GM21423 (cell line): ENCODE measurements at regions not wholly inside any gene's neighbourhood (a gene's known extent, or its start where the extent isn't known, plus 50 kb on each side); places are given as distances from the start of the nearest gene placed in this dataset.

ENCODE experiments used
- ATAC-seq: cut with Tn5 transposase; IDR thresholded peaks from one replicate; pipeline ENCODE4 v1.9.1; 2021; ENCODE audit warnings: mild to moderate bottlenecking, moderate library complexity; ENCODE audit not compliant: unreplicated experiment

GRCh38 chr7:125412890-125413665 lies 483.5 kb upstream of the POT1 start:
- no peak for ATAC-seq

GRCh38 chr7:125409921-125410320 lies 480.3 kb upstream of the POT1 start:
- ATAC-seq, result no peak

GRCh38 chr7:125406111-125406510 lies 476.5 kb upstream of the POT1 start:
- ATAC-seq, result no peak

- no peak for ATAC-seq
These were observed 469.8 kb upstream of the POT1 start for GRCh38 chr7:125399408-125399807.

DNA sequence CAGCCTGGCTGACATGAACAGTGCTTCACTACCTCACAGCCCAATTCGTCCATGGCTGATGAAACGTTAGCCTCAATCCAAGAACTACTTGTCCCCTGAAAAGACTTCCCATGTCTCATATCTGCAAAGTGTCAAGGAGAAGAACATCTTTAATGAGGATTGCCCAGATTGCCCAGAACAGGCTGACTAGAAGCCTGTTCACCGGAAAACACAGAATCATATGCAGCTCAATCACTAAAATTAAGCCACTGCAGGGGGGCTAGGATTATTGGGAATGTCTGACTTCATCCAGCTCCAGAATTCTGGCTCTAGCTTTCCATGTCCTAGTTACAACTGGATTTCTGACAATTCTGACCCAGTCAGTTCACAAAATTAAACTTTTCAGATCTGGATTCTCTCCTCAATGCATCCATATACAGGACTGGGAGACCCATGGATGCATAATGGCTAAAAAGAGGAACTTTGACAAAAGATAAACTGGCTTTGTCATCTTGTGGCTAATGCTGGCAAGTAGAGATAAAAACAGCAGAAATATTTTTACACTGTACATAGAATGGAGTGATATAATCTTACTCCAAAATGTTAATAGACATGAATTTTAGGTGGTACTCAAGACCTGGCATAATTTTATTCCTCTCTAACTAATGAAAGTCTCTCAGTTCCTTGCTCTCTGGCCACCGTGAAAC lies 467.0 kb upstream of the POT1 start:
- no peak for ATAC-seq

DNA sequence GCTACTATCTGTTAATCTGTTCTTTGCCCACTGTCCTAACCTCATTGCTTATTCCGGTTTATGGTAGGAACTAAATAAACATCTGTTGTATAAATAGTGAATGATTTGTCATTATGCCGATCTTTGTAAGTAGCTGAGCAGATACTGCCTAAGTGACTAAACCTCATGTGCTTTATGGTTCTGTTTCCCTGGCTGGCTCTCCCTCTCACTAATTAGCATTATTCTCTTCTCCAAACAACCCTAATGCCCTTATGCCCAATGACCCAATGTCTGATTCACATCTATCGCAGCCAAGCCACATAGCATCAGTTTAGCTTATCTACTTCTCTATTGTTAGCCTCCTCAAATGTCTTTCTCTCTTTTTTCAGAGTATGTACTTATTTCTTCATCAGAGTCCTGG lies 462.3 kb upstream of the POT1 start:
- ATAC-seq, result no peak

DNA sequence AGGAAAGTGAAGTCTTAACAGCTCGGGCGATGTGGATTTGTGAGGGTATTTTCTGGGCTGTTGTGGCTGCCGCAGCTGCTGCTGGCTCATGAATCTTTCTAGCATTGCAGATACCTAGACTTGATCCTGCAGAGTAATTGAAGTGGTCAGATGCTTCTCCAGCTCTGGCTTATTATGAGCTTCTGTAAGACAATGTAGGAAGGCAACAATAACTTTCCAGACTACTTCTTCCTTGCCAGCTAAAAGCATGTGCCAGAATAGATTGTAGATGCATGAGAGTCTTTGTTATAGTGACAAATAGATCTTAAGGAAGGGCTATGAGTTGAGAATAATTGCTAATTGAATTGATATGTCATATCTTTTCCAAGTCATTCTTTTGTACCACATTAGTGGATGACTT lies 461.4 kb upstream of the POT1 start:
- ATAC-seq, result no peak

DNA sequence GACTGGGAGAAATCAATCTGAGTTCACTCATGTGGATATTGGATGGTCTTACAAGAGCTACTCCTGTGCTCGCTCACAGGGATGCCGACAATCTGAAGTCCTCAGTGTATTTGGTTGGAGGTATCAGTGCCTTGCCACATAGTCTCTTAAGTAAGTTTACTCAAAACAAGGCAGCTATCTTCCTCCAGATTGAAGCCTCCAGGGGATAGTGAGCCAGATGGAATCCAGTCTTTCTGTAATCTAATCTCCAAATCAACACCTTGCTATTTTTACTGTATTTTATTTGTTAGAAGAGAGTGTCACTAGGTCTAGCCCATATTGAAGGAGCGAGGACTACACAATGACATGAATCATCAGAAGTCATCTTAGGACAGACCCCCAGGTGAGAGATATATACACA lies 456.6 kb upstream of the POT1 start:
- no peak for ATAC-seq

DNA sequence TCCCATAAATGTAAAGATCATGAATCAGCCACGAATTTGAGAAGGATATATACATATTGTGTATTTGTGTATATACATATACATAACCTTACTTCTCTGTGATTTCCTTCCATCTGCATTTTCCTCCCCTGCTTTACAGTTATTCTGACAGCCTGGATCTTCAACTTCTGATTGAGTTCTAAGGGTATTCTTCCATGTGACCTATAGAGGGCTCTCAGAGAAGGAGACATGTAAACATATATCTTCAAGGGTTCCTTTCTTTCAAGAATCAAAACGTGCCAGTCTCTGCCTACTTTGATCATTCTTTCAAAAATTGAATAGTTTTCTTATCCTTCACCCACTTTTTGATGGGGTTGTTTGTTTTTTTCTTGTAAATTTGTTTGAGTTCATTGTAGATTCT lies 453.7 kb upstream of the POT1 start:
- no peak for ATAC-seq

DNA sequence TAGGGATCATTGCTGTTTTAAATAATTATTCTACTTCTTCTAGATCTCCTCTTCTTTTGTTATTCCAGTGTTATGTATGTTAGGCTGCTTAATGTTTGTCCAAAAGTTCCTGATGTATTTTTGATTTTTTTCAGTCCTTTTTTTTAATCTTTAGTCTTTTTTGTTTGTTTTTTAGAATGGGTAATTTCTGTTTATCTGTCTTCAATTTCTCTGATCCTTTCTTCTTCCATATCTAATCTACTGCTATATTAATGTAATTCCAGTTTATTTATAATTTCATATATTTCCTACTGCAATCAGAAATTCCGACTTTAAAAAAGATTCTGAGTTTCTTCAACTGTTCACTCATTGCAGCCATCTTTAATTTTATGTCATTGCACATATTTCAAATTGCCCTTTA lies 452.8 kb upstream of the POT1 start:
- no peak for ATAC-seq

- ATAC-seq, result no peak
These were observed 446.3 kb upstream of the POT1 start for GRCh38 chr7:125375942-125376341.

DNA sequence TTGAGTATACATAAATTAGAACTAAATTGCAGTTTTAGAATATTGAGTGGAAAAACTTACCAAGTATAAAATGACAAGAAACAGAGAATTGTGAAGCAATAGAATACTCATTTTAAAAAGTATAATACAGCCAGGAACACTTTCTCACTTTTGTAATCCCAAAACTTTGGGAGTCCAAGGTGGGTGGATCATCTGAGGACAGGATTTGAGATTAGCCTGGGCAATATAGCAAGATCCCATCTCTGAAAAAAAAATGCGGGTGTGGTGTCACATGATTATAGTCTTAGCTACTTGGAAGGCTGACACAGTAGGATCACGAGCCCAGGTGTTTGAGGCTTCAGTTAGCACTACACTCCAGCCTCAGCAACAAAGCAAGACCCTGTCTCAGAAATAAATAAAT lies 440.9 kb upstream of the POT1 start:
- no peak for ATAC-seq

DNA sequence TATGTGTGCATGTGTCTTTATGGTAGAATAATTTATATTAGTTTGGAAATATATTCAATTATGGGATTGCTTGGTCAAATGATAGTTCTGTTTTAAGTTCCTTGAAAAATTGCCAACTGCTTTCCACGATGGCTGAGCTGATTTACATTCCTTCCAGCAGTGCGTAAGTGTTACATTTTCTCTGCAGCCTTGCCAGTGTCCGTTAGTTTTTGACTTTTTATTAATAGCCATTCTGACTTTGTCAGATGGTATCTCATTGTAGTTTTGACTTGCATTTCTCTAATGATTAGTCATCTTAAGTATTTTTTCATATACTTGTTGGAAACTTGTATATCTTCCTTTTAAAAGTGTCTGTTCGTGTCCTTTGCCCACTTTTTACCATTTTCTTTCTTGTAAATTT lies 434.2 kb upstream of the POT1 start:
- ATAC-seq, result no peak

- ATAC-seq, result no peak
These were observed 429.0 kb upstream of the POT1 start for GRCh38 chr7:125358551-125359167.

DNA sequence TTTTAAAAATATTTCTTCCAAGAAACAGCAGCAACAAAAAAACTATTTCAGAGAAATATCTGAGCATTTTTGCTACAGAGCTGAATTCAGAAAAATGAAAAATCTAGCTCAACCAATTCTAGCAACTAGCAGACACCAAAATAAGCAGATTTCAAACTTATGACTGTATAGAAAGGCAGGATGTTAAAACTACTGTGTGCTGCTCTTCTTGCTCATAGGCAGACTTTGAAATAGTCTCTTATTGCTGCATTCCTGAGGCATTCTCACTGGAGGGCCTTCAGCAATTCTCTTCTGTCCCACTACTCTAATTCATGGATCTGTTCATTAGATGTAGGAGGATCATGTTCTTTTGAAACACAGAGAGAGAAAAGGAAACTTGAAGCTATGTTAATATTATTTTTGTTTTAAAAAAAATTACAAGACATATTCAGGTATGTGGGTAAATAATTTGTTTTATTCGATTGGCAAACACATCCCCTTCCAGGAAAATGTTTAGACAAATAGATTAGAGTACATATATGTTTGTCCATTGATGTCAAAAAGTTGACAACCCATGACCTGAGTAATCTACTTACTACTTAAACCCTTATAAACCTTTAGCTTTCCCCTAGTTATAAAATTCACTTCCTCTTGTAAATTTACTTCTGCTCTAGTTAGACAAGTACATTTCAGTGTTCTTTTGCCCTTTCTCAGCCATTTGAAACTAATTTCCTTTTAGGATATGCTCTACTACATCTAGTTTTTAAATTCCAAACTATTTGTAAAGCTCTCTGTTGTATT lies 428.2 kb upstream of the POT1 start:
- ATAC-seq, result no peak

- no peak for ATAC-seq
These were observed 426.3 kb upstream of the POT1 start for GRCh38 chr7:125355899-125356298.

DNA sequence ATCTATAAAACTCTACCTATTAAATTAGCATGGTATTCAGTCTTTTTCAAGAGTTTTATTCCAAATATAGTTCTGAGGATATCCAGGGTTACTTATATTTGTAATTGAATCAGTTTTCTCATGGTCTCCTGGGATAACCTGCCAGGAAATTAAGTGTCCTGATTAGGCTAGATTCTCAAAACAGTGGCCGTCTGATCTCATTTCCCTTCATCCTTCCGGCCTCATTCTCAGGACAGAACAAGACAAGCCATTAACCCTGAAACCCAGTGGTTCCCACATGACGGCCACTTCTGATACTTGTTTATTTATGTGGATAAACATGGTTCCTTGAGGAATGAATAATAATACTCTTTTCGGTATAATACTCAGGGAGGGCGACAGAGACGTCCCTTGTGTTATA lies 417.6 kb upstream of the POT1 start:
- ATAC-seq, result no peak

- no peak for ATAC-seq
These were observed 408.5 kb upstream of the POT1 start for GRCh38 chr7:125338110-125338509.

DNA sequence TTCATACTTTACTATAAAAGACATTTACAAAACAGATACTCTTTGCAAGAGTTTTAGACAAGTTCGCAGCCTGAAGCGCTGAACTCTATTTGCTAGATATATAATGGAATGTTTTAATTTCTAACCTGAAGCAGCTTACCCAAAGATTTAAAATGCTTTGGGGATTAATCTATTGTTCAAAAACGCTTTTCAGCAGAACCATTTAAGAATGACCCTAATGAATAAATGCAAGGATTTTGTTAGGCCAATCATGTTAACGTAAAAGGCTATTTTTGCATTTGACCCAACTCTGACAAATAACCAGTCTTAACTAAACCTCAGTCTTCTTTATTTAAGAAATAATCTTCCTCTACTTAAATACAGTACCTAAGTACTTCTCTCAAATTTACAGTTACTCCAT lies 406.7 kb upstream of the POT1 start:
- ATAC-seq, result no peak

- no peak for ATAC-seq
These were observed 397.1 kb upstream of the POT1 start for GRCh38 chr7:125326666-125327255.

DNA sequence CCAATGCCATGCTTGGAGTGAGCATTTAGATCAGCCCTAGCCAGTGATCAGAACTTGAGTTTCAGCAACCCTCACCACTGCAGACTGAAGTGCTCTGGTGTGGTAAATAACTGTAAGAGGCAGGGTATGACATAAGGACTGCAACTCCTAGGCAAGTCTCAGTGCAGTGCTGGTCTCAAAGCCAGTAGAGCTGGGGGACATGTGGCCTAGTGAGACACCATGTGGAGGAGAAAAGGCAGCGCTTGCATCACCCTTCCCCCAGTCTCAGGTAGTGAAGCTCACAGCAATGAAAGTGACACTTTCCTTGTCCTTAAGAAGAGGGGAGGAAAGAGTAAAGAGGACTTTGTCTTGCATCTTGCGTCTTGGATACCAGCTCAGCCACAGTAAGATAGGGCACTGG lies 386.8 kb upstream of the POT1 start:
- ATAC-seq, result no peak
